GM12878 (cell line): ENCODE measurements at regions not wholly inside any gene's neighbourhood (a gene's known extent, or its start where the extent isn't known, plus 50 kb on each side); places are given as distances from the start of the nearest gene placed in this dataset.

Source experiments
- BHLHE40 ChIP-seq, 2 experiments: fragments of 450-650 bp in 1 of 2; IDR thresholded peaks; 2 replicates each; pipeline ENCODE4 v1.6.1; 2011 to 2017; ENCODE audit warnings: low read depth in 2 of 2, borderline replicate concordance in 1 of 2, improper control_type of control experiment in 1 of 2, low read length in 1 of 2, mild to moderate bottlenecking in 1 of 2
- CTCF ChIP-seq, 3 experiments: IDR thresholded peaks in 2 of 3; conservative IDR thresholded peaks in 1 of 3; 2 replicates each; pipeline ENCODE4 v1.5.1; 2011; ENCODE audit warnings: low read depth in 3 of 3, low read length in 3 of 3, mild to moderate bottlenecking in 3 of 3, control low read depth in 2 of 3, moderate library complexity in 2 of 3, inconsistent platforms in 1 of 3, mixed read lengths in 1 of 3; ENCODE audit not compliant: control insufficient read depth in 2 of 3, insufficient read depth in 1 of 3; ENCODE audit errors: extremely low read depth in 1 of 3
- CUX1 ChIP-seq: IDR thresholded peaks from 2 replicates; pipeline ENCODE4 v1.6.1; 2012; ENCODE audit warnings: improper control_type of control experiment, low read depth, low read length; ENCODE audit not compliant: insufficient replicate concordance
- HCFC1 ChIP-seq: fragments of 150-350 bp; IDR thresholded peaks from 2 replicates; pipeline ENCODE4 v1.6.1; 2014; ENCODE audit warnings: low read length
- IRF3 ChIP-seq: fragments of 450-650 bp; IDR thresholded peaks from 2 replicates; pipeline ENCODE4 v1.6.1; 2014; ENCODE audit warnings: mild to moderate bottlenecking
- MXI1 ChIP-seq: fragments of 150-350 bp; IDR thresholded peaks from 2 replicates; pipeline ENCODE4 v1.6.1; 2011; ENCODE audit warnings: low read depth, mild to moderate bottlenecking, inconsistent platforms, low read length, improper control_type of control experiment
- POLR2A ChIP-seq: IDR thresholded peaks from 2 replicates; pipeline ENCODE4 v1.6.1; 2011; ENCODE audit warnings: low read depth, mild to moderate bottlenecking, low read length
- POLR2AphosphoS2 ChIP-seq: IDR thresholded peaks from 2 replicates; pipeline ENCODE4 v1.6.1; 2011; ENCODE audit warnings: low read depth, mild to moderate bottlenecking, low read length, improper control_type of control experiment, moderate library complexity
- RAD51 ChIP-seq: fragments of 450-650 bp; IDR thresholded peaks from 2 replicates; pipeline ENCODE4 v1.6.1; 2016; ENCODE audit warnings: moderate library complexity, mild to moderate bottlenecking, inconsistent platforms
- RFX5 ChIP-seq: IDR thresholded peaks from 2 replicates; pipeline ENCODE4 v1.6.1; 2011; ENCODE audit warnings: low read depth, low read length, improper control_type of control experiment
- SMARCA5 ChIP-seq: fragments of 450-650 bp; IDR thresholded peaks from 2 replicates; pipeline ENCODE4 v1.6.1; 2017; ENCODE audit warnings: mild to moderate bottlenecking
- SRF ChIP-seq, 2 experiments: IDR thresholded peaks; 2 replicates each; pipeline ENCODE4 v1.6.1; 2011; ENCODE audit warnings: low read depth in 2 of 2, low read length in 2 of 2, mild to moderate bottlenecking in 1 of 2, moderate library complexity in 1 of 2
- USF2 ChIP-seq: IDR thresholded peaks from 2 replicates; pipeline ENCODE4 v1.6.1; 2011; ENCODE audit warnings: low read depth, low read length, improper control_type of control experiment, borderline replicate concordance

GRCh38 chr1:94736549-94736948, 83.6 kb upstream of the SLC44A3 start:
- TF ChIP-seq HCFC1 (no peak), SMARCA5 (no peak), USF2 (no peak), POLR2AphosphoS2 (no peak), IRF3 (no peak), BHLHE40 (IDR thresholded peaks at IDR 0.05; ENCODE audit: borderline replicate concordance in 1 of 2, low read depth in 2 of 2, low read length in 1 of 2) (no peak), CUX1 (no peak), CTCF (IDR thresholded peaks at IDR 0.05 in 2 of 3, conservative IDR thresholded peaks at IDR 0.05 in 1 of 3; ENCODE audit: control insufficient read depth in 2 of 3, extremely low read depth in 1 of 3, insufficient read depth in 1 of 3, low read depth in 3 of 3, low read length in 3 of 3) (no peak), RAD51 (no peak), SRF (IDR thresholded peaks at IDR 0.05; ENCODE audit: low read depth in 2 of 2, low read length in 2 of 2) (no peak), POLR2A (no peak), MXI1 (no peak), RFX5 (no peak)
